ENCODE measurements at regions not wholly inside any gene's neighbourhood (a gene's known extent, or its start where the extent isn't known, plus 50 kb on each side); places are given as distances from the start of the nearest gene placed in this dataset.

- no peak for DNase-seq (ENCODE audit: low read depth, low spot score)
These were observed 177.0 kb upstream of the TNFAIP3 start for GRCh38 chr6:137690034-137690433.

- no peak for DNase-seq (ENCODE audit: low read depth, low spot score)
These were observed 176.3 kb upstream of the TNFAIP3 start for GRCh38 chr6:137690721-137691120.

- no peak for DNase-seq (ENCODE audit: low read depth, low spot score)
These were observed 174.8 kb upstream of the TNFAIP3 start for GRCh38 chr6:137692308-137692707.

- no peak for DNase-seq (ENCODE audit: low read depth, low spot score)
These were observed 174.3 kb upstream of the TNFAIP3 start for GRCh38 chr6:137692806-137693205.

DNA sequence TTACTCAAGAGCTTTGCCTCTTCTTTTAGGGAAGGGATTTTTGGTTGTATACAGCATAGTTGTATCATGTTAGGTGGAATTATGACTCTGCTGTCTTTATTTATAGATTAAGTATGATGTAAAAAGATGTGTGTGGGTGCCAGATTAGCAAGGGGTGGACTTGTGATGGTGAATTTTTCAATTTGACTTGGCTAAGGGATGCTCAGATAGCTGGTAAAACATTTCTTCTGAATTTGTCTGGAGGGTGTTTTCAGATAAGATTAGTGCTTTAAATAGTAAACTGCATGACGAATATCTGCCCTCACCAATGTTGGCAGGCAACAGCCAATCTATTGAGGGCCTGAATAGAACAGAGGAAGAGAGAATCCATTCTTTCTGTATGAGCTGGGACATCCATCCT is 173.3 kb upstream of the TNFAIP3 start:
- no peak for DNase-seq (ENCODE audit: low read depth, low spot score)

DNA sequence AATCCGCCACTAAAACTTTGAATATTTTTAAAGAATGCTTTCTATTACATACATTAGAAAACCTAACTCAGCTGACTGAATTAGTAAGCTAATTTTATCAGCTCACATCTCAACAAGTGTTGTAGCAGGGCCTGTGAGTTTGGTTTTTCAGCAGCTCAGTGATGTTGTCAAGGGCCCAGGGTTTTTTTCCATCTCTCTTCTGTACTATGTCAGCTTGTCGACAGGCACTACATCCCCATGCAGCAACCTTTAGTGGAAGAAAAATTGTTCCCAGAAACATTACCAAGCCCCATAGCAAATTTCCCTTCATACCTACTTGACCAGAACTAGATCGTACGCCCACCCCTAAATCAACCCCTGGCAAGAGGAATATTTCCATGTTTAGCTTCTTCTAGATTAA is 170.3 kb upstream of the TNFAIP3 start:
- DNase-seq (ENCODE audit: low read depth, low spot score) = no peak

DNA sequence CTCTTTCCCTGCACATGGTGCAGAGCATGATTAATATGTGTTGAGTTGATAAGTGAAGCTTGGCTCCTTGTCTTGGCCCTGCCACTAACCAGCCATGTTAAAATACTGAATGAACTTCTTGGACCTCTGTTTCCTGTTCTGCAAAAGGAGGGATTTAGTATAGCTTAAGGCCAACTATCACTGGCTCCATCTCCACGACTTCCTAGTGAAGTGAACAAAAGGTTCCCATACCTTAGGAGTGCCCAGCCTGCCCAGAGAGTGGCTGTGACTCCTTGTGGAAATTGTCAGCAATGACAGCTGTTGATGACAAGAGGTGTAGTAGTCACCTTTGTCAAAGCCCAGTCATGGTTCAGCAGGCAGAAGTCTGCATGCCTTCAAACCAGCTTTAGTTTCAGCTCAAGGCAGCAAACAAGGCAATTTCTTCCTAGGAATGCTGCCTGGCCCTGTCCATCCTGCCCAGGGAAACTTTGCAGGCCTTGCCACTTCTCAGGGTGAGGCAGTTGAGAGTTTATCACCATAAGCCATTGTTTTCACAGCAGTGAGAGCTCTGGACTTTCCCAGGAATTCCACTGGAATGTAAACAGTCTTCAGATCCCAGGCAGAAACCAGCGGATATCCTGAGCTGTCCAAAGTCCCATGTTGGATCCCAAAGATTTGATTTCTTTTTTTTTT is 169.7 kb upstream of the TNFAIP3 start:
- DNase-seq (ENCODE audit: low read depth, low spot score) = no peak

GRCh38 chr6:137698636-137699030 is 168.4 kb upstream of the TNFAIP3 start:
- DNase-seq (ENCODE audit: low read depth, low spot score) = no peak

DNA sequence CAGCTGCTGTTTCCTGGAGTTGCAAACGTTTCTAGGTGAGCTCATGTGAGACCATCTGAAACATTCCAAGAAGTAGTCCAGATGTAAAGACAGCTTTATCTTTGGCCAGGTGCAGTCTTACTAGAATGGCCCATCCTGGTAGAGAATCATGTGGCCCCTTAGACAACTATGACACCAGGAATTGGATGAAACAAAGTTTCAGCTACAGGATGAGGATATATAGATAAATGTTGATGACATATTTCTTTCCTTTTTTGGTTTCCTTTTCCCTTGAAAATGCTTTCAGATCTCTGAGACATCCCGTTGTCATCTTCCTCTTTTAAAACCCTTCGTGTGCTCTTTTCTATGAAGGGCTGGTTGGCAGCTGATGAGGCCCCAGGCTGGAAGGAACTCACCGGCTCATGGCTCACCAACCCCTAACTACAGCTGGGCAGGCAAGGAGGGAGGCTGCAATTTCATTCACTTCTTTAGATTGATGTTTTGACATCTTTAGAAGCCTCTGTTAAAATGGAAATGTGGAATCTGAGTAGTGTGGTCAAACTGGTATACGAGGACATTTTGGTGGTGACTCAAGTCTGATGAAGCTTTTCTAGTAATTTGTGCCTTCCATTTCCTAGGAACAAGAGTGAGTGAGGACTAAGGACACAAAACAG is 167.9 kb upstream of the TNFAIP3 start:
- DNase-seq (ENCODE audit: low read depth, low spot score) = no peak

- DNase-seq (ENCODE audit: low read depth, low spot score) = no peak
These were observed 166.9 kb upstream of the TNFAIP3 start for GRCh38 chr6:137700161-137700560.

GRCh38 chr6:137700751-137701477 is 166.1 kb upstream of the TNFAIP3 start:
- no peak for DNase-seq (ENCODE audit: low read depth, low spot score)

DNA sequence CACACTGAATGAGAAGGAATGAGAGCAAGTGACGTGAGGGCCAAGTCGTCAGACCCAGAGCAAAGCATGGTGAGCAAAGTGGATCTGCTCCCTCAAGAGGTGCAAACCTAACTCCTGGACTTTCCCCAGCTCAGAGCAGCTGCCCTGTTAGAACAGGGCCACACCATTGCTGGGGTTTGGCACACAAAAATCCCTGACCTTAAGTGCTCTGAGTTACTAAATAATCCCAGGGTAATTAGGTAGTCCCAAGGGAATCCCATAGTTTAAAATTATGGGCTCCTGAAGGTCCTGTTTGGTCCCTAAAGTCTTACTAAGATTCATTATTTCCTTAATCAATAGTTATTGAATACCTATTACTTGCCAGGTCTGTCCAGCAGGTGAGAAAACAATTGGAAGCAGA is 165.1 kb upstream of the TNFAIP3 start:
- DNase-seq (ENCODE audit: low read depth, low spot score) = no peak

DNA sequence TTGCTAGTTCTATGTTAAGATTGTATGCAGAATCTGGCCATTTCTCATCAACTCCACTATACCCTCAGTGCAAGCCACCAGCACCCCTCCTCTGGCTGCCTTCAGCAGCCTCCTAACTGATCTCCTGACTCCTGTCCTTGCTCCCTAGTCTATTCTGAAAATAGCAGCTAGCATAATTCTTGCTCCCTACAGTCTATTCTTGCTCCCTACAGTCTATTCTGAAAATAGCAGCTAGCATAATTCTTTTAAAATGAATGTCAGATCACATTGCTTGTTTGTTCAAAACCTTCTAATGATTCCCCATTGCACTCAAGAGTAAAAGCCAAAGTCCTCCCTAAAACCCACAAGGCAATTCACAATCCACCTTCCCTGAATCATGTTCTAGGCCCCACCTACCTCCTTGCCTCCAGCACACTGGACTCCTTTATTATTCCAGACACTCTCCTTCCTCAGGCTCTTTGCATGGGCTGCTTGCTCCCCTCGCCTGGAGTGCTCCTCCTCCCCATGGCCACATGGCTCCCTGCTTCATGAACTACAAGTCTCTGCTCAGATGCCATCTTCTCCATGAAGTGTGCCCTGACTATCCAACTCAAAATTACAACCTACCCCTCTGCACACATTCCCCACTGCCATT is 164.2 kb upstream of the TNFAIP3 start:
- no peak for DNase-seq (ENCODE audit: low read depth, low spot score)

DNA sequence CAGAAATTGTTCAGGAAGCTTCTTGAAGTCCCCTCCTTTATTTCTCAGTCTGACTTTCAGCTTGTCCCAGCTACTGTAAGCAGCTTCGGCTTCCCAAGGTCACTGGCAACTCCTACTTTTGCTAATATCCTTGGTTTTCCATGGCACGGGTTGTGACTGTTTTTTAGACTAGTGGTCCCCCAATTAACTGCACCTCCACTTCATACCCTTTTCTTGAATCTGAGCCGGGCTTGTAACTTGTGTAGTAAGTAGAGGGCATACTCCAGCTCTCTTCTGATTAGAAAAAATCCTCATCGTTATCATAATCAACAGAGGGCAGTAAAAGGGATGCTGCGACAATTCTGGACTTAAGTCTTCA is 162.3 kb upstream of the TNFAIP3 start:
- DNase-seq (ENCODE audit: low read depth, low spot score) = no peak

GRCh38 chr6:137705160-137706082 is 161.6 kb upstream of the TNFAIP3 start:
- DNase-seq (ENCODE audit: low read depth, low spot score) = peak; percentile 48

DNA sequence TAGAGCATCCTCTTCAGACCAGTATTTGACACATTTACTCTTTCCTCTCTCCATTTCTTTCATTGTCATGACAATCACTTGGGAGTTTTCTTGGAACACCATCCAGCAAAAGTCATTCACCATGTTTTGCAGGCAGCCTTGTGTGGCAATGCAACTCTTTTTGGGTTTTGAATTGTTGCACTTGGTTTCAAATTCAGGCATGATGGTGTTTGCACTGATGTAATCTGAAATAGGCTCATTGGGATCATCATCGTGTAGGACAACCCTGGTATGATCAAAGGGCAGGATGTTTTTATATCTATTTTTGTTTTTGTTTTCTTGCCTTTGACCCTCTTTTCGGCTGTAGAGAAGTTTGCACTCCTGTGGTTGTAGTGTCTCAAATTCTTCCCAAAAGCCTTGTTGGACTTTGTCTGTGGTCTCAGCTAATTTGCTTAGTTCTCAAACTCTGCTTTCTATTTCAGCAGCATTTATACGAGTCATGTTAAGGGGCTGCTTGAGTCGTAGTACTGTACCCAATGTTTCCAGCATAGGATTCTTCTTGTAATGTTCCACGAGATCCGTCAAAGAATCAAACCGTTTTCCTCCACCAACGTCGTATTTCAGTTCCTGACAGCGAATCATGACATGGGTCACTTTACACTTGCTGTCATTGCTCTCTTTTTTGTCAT is 160.8 kb upstream of the TNFAIP3 start:
- no peak for DNase-seq (ENCODE audit: low read depth, low spot score)

DNA sequence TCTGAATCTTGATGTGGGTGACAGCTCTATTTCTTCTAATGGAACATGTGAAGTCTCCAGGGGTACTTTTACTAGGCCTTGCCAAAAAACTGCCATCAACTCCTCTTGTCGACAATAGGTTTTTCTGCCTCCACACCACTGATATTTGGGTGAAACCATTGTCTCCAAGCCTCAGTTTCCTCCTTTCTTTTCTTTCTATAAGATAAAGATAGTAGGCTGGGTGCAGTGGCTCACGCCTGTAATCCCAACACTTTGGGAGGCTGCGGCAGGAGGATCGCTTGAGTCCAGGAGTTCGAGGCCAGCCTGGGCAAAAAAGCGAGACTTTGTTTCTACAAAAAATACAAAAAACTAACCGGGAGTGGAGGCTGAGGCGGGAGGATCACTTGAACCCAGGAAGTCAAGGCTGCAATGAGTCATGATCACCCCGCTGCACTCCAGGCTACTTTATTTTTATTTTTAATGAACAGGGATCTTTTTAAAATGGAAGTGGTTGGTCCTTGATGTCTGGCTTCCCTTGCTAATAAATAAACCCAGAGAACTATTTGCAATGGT is 159.9 kb upstream of the TNFAIP3 start:
- DNase-seq (ENCODE audit: low read depth, low spot score) = no peak

DNA sequence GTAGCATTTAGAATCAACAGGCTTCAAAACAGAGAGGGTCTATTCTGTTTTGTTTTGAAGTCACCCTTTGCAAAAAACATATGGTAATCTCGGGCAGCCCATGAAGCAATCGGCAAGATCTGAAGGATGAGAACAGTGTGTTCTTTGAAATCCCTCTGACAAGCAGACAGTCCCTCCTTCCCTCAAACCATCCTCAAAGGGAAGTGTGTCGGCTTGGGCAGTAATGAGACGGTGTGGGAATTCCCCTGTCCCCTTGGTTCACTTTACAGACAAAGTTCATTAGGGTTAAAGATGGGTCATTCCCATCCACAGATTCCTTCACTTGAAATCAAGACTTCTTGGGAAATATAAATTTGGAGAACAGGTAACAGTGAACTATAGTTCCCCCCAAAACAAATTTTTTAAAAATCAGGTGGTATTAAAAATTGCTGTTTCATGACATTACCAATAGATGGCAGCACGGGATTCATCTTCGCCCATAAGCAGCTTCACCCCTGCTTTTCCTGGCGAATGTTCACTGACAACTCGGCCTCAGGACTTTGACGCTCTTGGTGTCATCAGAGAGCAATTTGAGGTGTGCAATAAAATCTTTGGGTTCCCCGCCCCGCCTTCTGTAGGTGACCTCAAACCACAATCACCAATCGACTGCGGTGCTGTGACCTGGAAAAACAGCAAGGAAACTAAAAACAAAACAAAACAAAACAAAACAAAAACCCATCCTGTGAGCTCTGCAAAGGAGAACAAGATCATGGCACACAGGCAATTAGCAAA is 159.3 kb upstream of the TNFAIP3 start:
- DNase-seq (ENCODE audit: low read depth, low spot score) = peak; percentile 55

DNA sequence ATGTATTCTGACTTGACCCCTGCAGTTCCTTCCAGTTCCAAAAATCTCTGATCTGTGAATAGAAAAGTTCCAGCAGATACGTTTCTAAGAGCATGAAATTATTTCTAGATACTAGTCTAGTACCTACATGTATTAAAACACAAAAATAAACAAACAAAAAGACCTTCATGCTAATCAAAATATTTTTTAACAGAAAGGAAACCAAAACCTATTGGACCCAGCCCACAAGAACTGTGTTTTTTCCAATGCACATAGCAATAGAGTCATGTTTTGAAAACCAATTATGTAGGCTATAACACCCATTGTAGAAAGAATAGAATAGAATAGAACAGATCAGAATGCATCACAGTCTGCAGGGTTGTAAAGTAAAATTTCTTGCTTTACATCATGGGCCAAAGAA is 158.6 kb upstream of the TNFAIP3 start:
- no peak for DNase-seq (ENCODE audit: low read depth, low spot score)
